C4-2B (cell line): ENCODE measurements at regions not wholly inside any gene's neighbourhood (a gene's known extent, or its start where the extent isn't known, plus 50 kb on each side); places are given as distances from the start of the nearest gene placed in this dataset.

Experiments used
- ZFX ChIP-seq: fragments of 450-650 bp; IDR thresholded peaks from 2 replicates; pipeline ENCODE4 v1.6.1; 2017
- TF ChIP-seq, protein P1 (sequence below): fragments of 450-650 bp; conservative IDR thresholded peaks from 2 replicates; pipeline ENCODE4 v1.5.1; 2017; ENCODE audit warnings: mild to moderate bottlenecking

- TF ChIP-seq, protein P1, sequence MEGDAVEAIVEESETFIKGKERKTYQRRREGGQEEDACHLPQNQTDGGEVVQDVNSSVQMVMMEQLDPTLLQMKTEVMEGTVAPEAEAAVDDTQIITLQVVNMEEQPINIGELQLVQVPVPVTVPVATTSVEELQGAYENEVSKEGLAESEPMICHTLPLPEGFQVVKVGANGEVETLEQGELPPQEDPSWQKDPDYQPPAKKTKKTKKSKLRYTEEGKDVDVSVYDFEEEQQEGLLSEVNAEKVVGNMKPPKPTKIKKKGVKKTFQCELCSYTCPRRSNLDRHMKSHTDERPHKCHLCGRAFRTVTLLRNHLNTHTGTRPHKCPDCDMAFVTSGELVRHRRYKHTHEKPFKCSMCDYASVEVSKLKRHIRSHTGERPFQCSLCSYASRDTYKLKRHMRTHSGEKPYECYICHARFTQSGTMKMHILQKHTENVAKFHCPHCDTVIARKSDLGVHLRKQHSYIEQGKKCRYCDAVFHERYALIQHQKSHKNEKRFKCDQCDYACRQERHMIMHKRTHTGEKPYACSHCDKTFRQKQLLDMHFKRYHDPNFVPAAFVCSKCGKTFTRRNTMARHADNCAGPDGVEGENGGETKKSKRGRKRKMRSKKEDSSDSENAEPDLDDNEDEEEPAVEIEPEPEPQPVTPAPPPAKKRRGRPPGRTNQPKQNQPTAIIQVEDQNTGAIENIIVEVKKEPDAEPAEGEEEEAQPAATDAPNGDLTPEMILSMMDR = no peak
- TF ChIP-seq ZFX = no peak
Measured at GRCh38 chr4:187178587-187178986, 454.9 kb upstream of the FAT1 start.
